AG10803 (cell line): ENCODE measurements at regions not wholly inside any gene's neighbourhood (a gene's known extent, or its start where the extent isn't known, plus 50 kb on each side); places are given as distances from the start of the nearest gene placed in this dataset.

ENCODE experiments used
- DNase-seq: peaks from one replicate; pipeline ENCODE4 v3.0.0; 2010; ENCODE audit warnings: low read depth
- H3K4me3 ChIP-seq: 2 replicates; pipeline ENCODE4 v1.5.1; 2011; ENCODE audit warnings: mild to moderate bottlenecking, low read length, control low read depth
- CTCF ChIP-seq: conservative IDR thresholded peaks from 2 replicates; pipeline ENCODE4 v1.5.1; 2011; ENCODE audit warnings: mild to moderate bottlenecking, low read length, control low read depth, inconsistent platforms

- no peak overlapping the region for H3K4me3 ChIP-seq
- TF ChIP-seq CTCF, result no peak
- no peak for DNase-seq
Observed at GRCh38 chr10:3578682-3579081, 206.3 kb downstream of the KLF6 start.

- no peak overlapping the region for H3K4me3 ChIP-seq
- no peak for DNase-seq
- no peak for TF ChIP-seq CTCF
Observed at GRCh38 chr10:3578159-3578558, 206.8 kb downstream of the KLF6 start.

GRCh38 chr10:3574451-3574850, 210.6 kb downstream of the KLF6 start:
- DNase-seq, result no peak
- H3K4me3 ChIP-seq, result no peak overlapping the region

GRCh38 chr10:3573498-3573897, 211.5 kb downstream of the KLF6 start:
- DNase-seq, result no peak
- no peak for TF ChIP-seq CTCF
- H3K4me3 ChIP-seq, result no peak overlapping the region

More at GRCh38 chr10:3574451-3574850, 210.6 kb downstream of the KLF6 start:
- TF ChIP-seq CTCF, result no peak

- DNase-seq, result no peak
- no peak overlapping the region for H3K4me3 ChIP-seq
- TF ChIP-seq CTCF, result no peak
Observed at GRCh38 chr10:3571310-3571825, 213.6 kb downstream of the KLF6 start.

GRCh38 chr10:3570855-3571266, 214.1 kb downstream of the KLF6 start:
- DNase-seq, result peak; percentile 14
- H3K4me3 ChIP-seq, result no peak overlapping the region
- no peak for TF ChIP-seq CTCF

GRCh38 chr10:3570131-3570729, 214.8 kb downstream of the KLF6 start:
- DNase-seq, result no peak
- H3K4me3 ChIP-seq, result no peak overlapping the region
- no peak for TF ChIP-seq CTCF
